LNCaP clone FGC (cell line): ENCODE measurements at regions not wholly inside any gene's neighbourhood (a gene's known extent, or its start where the extent isn't known, plus 50 kb on each side); places are given as distances from the start of the nearest gene placed in this dataset.
A peak's percentile ranks its signal among the peaks of the same experiment; 100 is the strongest.
"Not testable (repeated sequence)": the region's sequence is repeated elsewhere in the genome, so short reads cannot be mapped to it uniquely, and the experiment has no call there.

ENCODE experiments used
- DNase-seq: peaks from one replicate; pipeline ENCODE4 v3.0.0-alpha.2; 2011; ENCODE audit warnings: low read depth
- H3K4me3 ChIP-seq: 2 replicates; pipeline ENCODE4 v1.5.1; 2011; ENCODE audit warnings: mild to moderate bottlenecking, low read depth, low read length, control low read depth
- CTCF ChIP-seq: IDR thresholded peaks from 2 replicates; pipeline ENCODE4 v1.5.1; 2012; ENCODE audit warnings: mild to moderate bottlenecking; ENCODE audit not compliant: control insufficient read depth, insufficient read depth; ENCODE audit errors: extremely low read depth

GRCh38 chr17:33560871-33561270 is 267.8 kb upstream of the ASIC2 start:
- H3K4me3 ChIP-seq, result no peak overlapping the region
- TF ChIP-seq CTCF, result no peak
- no peak for DNase-seq

GRCh38 chr17:33561569-33562334 is 268.7 kb upstream of the ASIC2 start:
- DNase-seq, result no peak
- no peak for TF ChIP-seq CTCF
- H3K4me3 ChIP-seq, result no peak overlapping the region

GRCh38 chr17:33562792-33563191 is 269.7 kb upstream of the ASIC2 start:
- TF ChIP-seq CTCF, result 0 out of 2 replicates have a peak, but pooled peaks have one; percentile 4
- no peak for DNase-seq
- no peak overlapping the region for H3K4me3 ChIP-seq

DNA sequence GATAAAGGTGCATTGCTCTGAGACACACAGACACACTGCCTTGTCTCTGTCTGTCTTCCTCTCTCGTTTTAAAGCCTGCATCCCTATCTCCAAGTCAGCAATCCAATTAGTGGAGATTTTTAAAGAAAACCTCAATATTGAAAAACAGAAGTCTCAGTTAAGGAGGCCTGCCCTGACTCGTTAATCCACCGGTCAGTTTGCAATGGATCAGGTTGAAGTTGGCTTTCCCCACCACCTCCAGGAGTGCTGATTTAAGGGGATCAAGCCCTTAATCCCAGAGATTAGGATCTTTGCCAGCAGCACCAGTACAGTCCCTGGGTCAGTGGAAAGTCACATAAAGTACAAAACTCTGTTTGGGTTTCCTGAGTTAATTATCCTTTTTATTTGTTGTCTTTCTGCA is 271.1 kb upstream of the ASIC2 start:
- H3K4me3 ChIP-seq, result no peak overlapping the region
- no peak for DNase-seq
- no peak for TF ChIP-seq CTCF

- TF ChIP-seq CTCF, result no peak
- H3K4me3 ChIP-seq, result no peak overlapping the region
- DNase-seq, result no peak
These were observed 274.1 kb upstream of the ASIC2 start for GRCh38 chr17:33567223-33567622.

DNA sequence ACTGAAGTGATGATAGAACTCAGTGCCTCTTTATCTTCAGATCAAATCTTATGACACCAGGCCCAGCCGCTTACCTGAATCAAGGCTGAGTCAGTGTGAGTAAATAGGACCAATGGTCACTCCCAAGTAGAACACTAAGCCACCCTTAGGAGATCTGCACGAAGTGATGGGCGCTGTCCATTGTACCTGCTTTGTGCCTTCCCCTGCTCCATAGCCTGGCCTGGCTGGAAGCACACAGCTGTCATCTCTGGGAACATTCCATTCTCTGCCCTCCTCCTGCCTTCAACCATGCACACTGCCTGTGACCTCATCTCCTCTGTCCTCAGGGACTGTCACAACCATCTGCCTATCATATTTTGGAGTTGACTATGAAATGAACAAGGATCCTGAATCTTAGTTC is 279.5 kb upstream of the ASIC2 start:
- DNase-seq, result no peak
- no peak for TF ChIP-seq CTCF

DNA sequence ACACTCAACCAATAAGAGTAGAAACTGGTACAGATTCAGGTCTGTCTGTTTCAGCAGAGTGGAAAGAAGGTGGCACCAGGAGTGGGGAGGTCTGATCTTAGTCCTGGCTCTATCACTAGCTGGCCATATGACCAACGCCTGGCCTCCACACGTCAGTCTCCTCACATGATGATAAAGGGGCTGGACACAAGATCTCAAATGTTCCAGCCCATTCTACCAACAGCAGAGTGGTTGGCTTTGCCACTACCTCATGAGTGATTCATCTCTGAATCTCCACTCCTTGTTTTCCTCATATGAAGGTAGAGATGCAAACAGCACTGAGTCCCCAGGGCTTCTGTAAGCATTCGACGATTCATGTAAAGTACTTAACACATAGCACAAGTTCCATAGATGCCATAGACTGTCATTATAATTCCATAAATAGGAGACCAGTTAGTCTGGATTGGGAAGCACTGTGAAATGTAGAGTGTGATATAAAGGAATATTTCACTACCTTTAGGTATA is 281.9 kb upstream of the ASIC2 start:
- no peak for DNase-seq
- no peak overlapping the region for H3K4me3 ChIP-seq
- no peak for TF ChIP-seq CTCF

More for the DNA sequence above, 279.5 kb upstream of the ASIC2 start:
- no peak overlapping the region for H3K4me3 ChIP-seq

GRCh38 chr17:33579740-33580139 is 286.6 kb upstream of the ASIC2 start:
- not testable (repeated sequence) for DNase-seq, H3K4me3 ChIP-seq
